ENCODE measurements at regions not wholly inside any gene's neighbourhood (a gene's known extent, or its start where the extent isn't known, plus 50 kb on each side); places are given as distances from the start of the nearest gene placed in this dataset.

DNA sequence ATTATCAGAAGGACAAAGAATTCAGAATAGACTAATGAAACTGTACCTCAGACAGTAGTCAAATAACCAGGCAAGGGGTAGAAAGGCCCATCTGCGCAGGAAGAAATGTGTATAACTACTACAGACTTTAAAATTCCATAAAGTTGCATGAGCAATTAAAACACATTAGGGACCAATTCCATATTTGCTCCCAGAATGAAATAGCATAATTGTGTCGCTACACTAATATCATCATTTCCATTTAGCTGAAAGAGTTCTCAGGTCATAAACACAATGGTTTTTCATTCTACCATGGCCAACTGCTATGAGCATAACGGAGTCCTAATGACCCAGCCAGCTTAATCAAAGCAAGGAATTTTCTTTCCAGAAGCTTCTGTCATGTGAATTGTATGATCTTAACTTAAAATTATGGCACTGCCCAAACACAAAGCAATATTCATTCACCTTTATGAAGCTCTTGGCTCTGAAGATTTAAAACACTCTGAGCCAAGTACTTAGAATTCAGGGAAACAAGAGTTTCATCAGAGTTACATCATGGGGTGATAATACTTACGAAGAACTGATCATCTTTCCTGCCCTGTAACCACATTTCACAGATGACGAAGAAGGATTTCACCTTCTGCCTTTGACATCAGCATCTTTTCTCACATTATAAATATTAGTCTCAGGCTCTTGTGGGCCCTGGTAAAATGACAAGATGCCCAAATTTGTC lies 98.1 kb upstream of the DOCK1 start:
- no peak for DNase-seq
- Mint-ChIP-seq H3K36me3 (ENCODE audit: low read depth) (no peaks in the 10 kb centered on the region), H3K27ac (no peak overlapping the region), H3K4me3 (no peak overlapping the region), H3K9me3 (no peaks in the 10 kb centered on the region), H3K27me3 (no peaks in the 10 kb centered on the region), H3K4me1 (no peaks in the 10 kb centered on the region)
- intact Hi-C loops (cut with micrococcal nuclease) = no loop called here

GRCh38 chr10:126808103-126808502 lies 97.1 kb upstream of the DOCK1 start:
- no peak overlapping the region for H3K4me3 Mint-ChIP-seq
- intact Hi-C loops (cut with micrococcal nuclease) = no loop called here
- H3K27ac Mint-ChIP-seq = no peak overlapping the region
- no peaks in the 10 kb centered on the region for H3K9me3 Mint-ChIP-seq
- DNase-seq = no peak
- no peaks in the 10 kb centered on the region for H3K4me1 Mint-ChIP-seq
- H3K36me3 Mint-ChIP-seq (ENCODE audit: low read depth) = no peaks in the 10 kb centered on the region
- H3K27me3 Mint-ChIP-seq = no peaks in the 10 kb centered on the region

GRCh38 chr10:126813432-126813831 lies 91.8 kb upstream of the DOCK1 start:
- Mint-ChIP-seq H3K9me3 (no peaks in the 10 kb centered on the region), H3K36me3 (ENCODE audit: low read depth) (no peaks in the 10 kb centered on the region), H3K4me1 (no peaks in the 10 kb centered on the region), H3K27ac (no peak overlapping the region), H3K27me3 (no peaks in the 10 kb centered on the region), H3K4me3 (no peak overlapping the region)
- intact Hi-C loops (cut with micrococcal nuclease) = no loop called here
- no peak for DNase-seq

- Mint-ChIP-seq H3K27ac (no peak overlapping the region), H3K9me3 (no peaks in the 10 kb centered on the region), H3K4me3 (no peak overlapping the region), H3K27me3 (no peaks in the 10 kb centered on the region), H3K4me1 (no peaks in the 10 kb centered on the region), H3K36me3 (ENCODE audit: low read depth) (no peaks in the 10 kb centered on the region)
- DNase-seq = no peak
- intact Hi-C loops (cut with micrococcal nuclease) = no loop called here
Observed at GRCh38 chr10:126833542-126833941, 71.7 kb upstream of the DOCK1 start.

DNA sequence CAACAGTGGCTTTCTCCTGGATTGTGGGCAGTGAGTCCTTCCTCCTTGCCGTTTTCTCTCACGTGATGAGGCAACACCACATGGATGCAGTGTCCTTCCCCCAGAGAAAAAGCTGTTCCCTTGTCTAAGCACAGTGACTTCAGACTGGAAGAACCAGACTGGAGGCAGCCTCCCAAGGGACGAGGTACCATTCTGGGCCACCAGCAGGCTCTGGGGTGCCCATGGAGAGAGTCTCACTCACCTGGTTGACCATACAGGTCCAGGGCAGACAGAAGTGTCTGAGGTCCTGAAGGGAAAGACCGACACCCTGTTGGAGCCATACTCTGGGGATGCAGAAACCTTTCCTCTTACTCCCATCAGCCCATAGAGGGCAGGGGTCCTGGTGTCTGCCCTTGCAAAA lies 69.2 kb upstream of the DOCK1 start:
- no peaks in the 10 kb centered on the region for H3K27me3 Mint-ChIP-seq

GRCh38 chr10:126838316-126838715 lies 66.9 kb upstream of the DOCK1 start:
- no peak for DNase-seq
- Mint-ChIP-seq H3K4me3 (no peak overlapping the region), H3K36me3 (ENCODE audit: low read depth) (no peaks in the 10 kb centered on the region), H3K27ac (no peak overlapping the region), H3K9me3 (no peaks in the 10 kb centered on the region), H3K27me3 (no peaks in the 10 kb centered on the region), H3K4me1 (no peaks in the 10 kb centered on the region)
- intact Hi-C loops (cut with micrococcal nuclease) = no loop called here

More for the DNA sequence above, 69.2 kb upstream of the DOCK1 start:
- DNase-seq = peak; percentile 34
- intact Hi-C loops (cut with micrococcal nuclease) = no loop called here
- no peaks in the 10 kb centered on the region for H3K9me3 Mint-ChIP-seq
- H3K27ac Mint-ChIP-seq = no peak overlapping the region
- H3K36me3 Mint-ChIP-seq (ENCODE audit: low read depth) = no peaks in the 10 kb centered on the region
- H3K4me1 Mint-ChIP-seq = no peaks in the 10 kb centered on the region
- H3K4me3 Mint-ChIP-seq = no peak overlapping the region

DNA sequence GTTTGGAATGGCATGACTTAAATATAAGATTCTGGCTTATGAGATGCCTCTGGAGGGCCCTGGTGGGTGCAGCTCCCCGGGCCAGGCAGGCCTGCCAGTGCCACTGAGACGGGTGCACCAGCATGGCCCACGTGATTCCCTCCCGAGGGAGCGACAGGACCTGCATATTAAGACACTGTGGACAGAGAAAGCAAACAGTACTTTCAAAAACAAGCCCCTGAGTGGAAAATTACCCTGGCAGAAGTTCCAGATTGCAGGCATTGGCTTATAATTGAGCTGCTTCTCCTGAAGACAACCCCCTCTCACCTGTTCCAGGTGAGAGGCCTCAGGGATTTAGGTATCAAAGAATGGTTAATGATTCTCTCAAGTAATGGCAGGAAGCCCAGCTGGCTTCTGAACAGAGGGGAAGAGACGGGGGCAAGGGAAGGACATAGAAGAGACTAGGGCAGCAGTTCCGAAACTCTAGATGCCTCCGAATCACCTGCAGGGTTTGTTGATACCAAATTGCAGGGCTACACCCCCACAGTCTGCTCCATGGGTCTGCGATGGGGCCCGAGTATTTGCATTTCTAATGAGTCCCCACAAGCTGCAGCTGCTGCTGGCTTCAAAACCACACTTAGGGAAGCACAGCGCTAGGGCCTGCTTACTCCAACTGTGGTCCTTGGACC lies 66.0 kb upstream of the DOCK1 start:
- no peak for DNase-seq
- Mint-ChIP-seq H3K27me3 (no peaks in the 10 kb centered on the region), H3K36me3 (ENCODE audit: low read depth) (no peaks in the 10 kb centered on the region), H3K9me3 (no peaks in the 10 kb centered on the region), H3K4me1 (no peaks in the 10 kb centered on the region), H3K4me3 (no peak overlapping the region), H3K27ac (no peak overlapping the region)
- intact Hi-C loops (cut with micrococcal nuclease) = no loop called here

- Mint-ChIP-seq H3K4me3 (no peak overlapping the region), H3K36me3 (ENCODE audit: low read depth) (no peaks in the 10 kb centered on the region), H3K27me3 (no peaks in the 10 kb centered on the region), H3K27ac (no peak overlapping the region), H3K9me3 (no peaks in the 10 kb centered on the region), H3K4me1 (no peaks in the 10 kb centered on the region)
- intact Hi-C loops (cut with micrococcal nuclease) = no loop called here
- no peak for DNase-seq
Observed at GRCh38 chr10:126840576-126841135, 64.6 kb upstream of the DOCK1 start.

DNA sequence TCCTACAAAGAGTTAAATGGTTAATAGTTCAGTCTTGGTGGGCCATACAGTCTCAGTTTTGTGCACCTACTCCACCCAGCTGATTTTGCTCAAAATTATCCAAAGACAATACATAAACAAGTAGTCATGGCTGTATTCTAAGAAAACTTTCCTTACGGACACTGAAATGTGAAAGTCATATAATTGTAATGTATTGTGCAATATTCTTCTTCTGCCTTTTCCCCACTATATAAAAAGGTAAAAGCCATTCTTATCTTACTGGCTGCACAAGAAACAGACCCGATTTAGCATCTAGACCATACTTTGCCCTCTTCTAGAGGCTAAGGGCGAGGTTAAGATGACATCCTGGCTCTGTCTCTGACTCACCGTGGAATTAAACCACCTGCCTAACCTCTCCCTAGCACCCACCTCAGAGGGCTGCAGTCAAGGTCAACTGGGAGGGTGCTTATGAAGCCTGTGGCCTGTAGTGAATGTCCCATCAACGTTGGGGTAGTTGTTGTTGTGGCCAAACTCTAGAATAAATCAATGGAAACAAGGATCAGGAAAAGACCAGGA lies 63.8 kb upstream of the DOCK1 start:
- Mint-ChIP-seq H3K9me3 (no peaks in the 10 kb centered on the region), H3K27ac (no peak overlapping the region), H3K4me1 (no peaks in the 10 kb centered on the region), H3K27me3 (no peaks in the 10 kb centered on the region), H3K36me3 (ENCODE audit: low read depth) (no peaks in the 10 kb centered on the region), H3K4me3 (no peak overlapping the region)
- DNase-seq = peak; percentile 26
- intact Hi-C loops (cut with micrococcal nuclease) = no loop called here

DNA sequence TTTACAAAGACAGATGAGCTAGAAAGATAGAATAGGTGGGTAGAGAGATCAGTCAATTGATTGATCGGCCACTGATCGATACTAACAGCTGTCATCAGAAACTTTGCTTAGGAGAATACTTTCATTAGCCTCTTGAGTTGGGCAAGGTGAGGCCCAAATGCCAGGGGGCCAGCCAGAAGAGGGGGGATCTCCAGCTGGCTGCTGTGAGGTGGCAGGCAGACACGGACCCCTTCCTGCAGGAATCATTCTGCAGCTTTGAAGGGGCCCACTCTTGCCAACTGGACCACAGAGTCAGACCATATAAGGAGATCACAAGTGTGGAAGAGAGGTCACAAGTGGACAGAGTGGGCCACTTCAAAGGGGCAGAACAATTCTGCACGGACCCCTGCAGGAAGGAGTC lies 62.9 kb upstream of the DOCK1 start:
- DNase-seq = peak; percentile 21
- no peak overlapping the region for H3K27ac Mint-ChIP-seq
- H3K9me3 Mint-ChIP-seq = no peaks in the 10 kb centered on the region
- no peaks in the 10 kb centered on the region for H3K4me1 Mint-ChIP-seq
- intact Hi-C loops (cut with micrococcal nuclease) = no loop called here
- H3K27me3 Mint-ChIP-seq = no peaks in the 10 kb centered on the region
- no peaks in the 10 kb centered on the region for H3K36me3 Mint-ChIP-seq (ENCODE audit: low read depth)
- no peak overlapping the region for H3K4me3 Mint-ChIP-seq

DNA sequence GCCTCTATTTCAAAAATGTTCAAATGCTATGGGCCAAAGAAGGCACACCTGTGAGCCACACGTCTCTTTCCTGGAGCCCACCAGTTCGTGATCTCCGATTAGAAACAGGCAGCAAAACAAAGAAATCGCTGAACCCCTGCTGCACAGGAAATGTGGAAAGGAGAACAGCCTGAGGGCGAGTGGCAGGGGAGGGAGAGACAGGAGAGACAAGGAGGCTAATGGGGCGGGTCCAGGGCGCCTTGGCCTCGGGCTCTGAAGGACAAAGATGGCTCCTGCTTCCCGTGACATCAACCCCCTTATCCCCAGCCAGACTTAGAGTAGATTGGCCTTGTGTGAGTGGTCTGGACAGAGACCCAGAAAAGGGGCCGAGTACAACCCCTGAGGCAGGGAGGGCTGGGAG lies 62.4 kb upstream of the DOCK1 start:
- intact Hi-C loops (cut with micrococcal nuclease) = no loop called here
- Mint-ChIP-seq H3K4me1 (no peaks in the 10 kb centered on the region), H3K9me3 (no peaks in the 10 kb centered on the region), H3K27ac (no peak overlapping the region), H3K36me3 (ENCODE audit: low read depth) (no peaks in the 10 kb centered on the region), H3K4me3 (no peak overlapping the region), H3K27me3 (no peaks in the 10 kb centered on the region)
- no peak for DNase-seq

- DNase-seq = no peak
- no peak overlapping the region for H3K4me3 Mint-ChIP-seq
- no peaks in the 10 kb centered on the region for H3K36me3 Mint-ChIP-seq (ENCODE audit: low read depth)
- no peaks in the 10 kb centered on the region for H3K9me3 Mint-ChIP-seq
- intact Hi-C loops (cut with micrococcal nuclease) = no loop called here
- H3K27me3 Mint-ChIP-seq = no peaks in the 10 kb centered on the region
- H3K4me1 Mint-ChIP-seq = no peaks in the 10 kb centered on the region
- no peak overlapping the region for H3K27ac Mint-ChIP-seq
Observed at GRCh38 chr10:126843299-126843934, 61.8 kb upstream of the DOCK1 start.

- intact Hi-C loops (cut with micrococcal nuclease) = no loop called here
- no peaks in the 10 kb centered on the region for H3K9me3 Mint-ChIP-seq
- H3K36me3 Mint-ChIP-seq (ENCODE audit: low read depth) = no peaks in the 10 kb centered on the region
- DNase-seq = no peak
- H3K4me1 Mint-ChIP-seq = no peaks in the 10 kb centered on the region
- no peak overlapping the region for H3K4me3 Mint-ChIP-seq
- H3K27ac Mint-ChIP-seq = no peak overlapping the region
- H3K27me3 Mint-ChIP-seq = no peaks in the 10 kb centered on the region
Observed at GRCh38 chr10:126844406-126844805, 60.8 kb upstream of the DOCK1 start.

GRCh38 chr10:126846469-126846868 lies 58.8 kb upstream of the DOCK1 start:
- H3K27me3 Mint-ChIP-seq = no peaks in the 10 kb centered on the region
- no peak for DNase-seq
- no peaks in the 10 kb centered on the region for H3K4me1 Mint-ChIP-seq
- no peaks in the 10 kb centered on the region for H3K36me3 Mint-ChIP-seq (ENCODE audit: low read depth)
- no peak overlapping the region for H3K4me3 Mint-ChIP-seq
- intact Hi-C loops (cut with micrococcal nuclease) = no loop called here
- no peaks in the 10 kb centered on the region for H3K9me3 Mint-ChIP-seq
- H3K27ac Mint-ChIP-seq = no peak overlapping the region
